ENCODE measurements at regions not wholly inside any gene's neighbourhood (a gene's known extent, or its start where the extent isn't known, plus 50 kb on each side); places are given as distances from the start of the nearest gene placed in this dataset.

DNA sequence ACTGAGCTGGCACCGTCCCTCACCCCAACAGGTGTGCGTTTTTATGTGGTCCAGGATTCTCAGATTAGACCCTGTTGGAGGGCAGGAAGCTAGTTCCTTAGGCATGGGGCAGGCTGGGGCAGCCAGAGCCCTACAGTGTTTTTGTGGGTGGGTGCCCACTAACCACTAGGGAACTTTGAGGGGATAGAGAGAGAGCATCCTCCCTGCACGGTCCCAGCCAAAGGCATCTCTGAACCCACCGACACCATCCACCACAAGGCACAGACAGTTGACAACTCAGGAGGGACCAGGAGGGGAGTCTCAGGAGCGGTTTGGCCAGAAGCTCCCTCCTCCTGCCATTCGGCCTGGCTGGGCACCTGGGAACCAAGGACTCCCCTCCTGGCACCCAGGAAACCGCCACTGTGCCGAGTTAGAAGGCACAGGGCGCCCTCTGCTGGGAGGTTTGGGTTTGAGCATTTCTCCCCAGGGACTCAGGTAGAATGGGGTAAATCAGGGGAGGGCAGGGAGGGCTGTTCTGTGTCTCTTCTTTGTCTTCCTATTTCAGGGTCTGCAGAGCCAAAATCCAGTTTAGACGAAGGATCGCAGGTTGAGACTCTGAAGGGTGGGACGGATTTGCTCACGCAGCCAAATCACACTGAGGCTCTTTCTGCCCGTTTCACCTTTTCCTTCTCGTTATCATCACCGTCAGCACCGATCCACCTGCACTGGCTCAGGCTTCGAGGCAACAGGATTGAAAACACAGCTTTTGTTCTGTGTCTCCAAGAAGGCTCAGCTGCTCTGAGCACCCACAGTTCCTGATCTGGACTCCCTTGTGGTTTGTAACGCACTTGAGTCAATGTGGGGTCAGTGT, 84.8 kb upstream of the COL13A1 start:
- FAIRE-seq, result no peak

DNA sequence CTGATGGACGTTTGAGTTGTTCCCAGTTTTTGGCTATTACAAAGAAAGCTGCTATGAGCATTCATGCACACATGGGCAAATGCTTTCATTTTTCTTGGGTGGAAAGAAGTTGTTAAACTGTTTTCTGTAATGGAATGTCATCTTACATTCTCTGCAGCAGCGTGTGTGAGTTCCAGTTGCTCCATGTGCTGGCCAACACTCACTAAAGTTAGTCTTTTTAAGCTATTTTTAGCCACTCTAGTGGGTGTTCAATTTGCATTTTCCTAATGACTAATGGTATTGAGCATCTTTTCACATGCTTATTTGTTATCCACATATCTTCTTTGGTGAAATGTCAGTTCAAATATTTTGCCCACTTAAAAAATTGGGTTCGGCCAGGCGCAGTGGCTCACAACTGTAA, 82.8 kb upstream of the COL13A1 start:
- no peak for FAIRE-seq

- FAIRE-seq, result no peak
Observed at GRCh38 chr10:69721690-69722310, 79.9 kb upstream of the COL13A1 start.

- FAIRE-seq, result no peak
Observed at GRCh38 chr10:69723653-69724052, 78.1 kb upstream of the COL13A1 start.

- no peak for FAIRE-seq
Observed at GRCh38 chr10:69726850-69727249, 74.9 kb upstream of the COL13A1 start.

- FAIRE-seq, result no peak
Observed at GRCh38 chr10:69728335-69728870, 73.3 kb upstream of the COL13A1 start.

DNA sequence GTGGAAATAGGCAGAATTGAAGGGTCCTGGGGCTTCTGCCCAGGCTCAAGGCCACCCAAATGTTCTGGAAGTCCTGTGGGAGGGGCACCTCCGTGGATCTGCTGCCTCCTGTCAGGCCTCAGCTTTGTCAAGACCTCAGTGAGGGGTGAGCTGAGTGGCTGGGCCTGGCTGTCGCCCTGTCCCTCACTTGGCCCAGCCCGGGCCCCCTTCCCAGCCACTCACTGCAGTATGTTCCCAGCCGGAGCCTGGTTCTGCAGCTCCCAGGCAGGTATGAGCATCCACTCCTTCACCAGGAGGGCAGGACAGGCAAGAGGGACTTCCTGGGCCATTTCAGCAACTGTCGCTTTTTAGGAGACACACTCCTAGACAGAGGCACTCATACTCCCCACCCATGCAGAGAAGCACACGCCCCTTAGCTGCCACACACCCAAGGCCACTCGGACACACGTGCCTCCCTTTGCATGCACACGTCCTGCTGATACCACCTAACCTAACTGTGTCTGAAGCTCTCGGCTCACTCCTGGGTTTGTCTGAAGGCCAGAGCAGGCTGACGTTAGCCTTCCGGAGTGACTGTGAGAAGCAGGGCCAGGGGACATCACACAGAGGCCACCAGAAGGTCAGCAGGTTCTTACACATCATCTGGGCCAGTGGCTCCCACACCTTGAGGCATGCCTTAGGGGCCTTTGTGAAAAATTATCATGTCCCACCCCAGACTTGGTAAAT, 72.2 kb upstream of the COL13A1 start:
- no peak for FAIRE-seq

DNA sequence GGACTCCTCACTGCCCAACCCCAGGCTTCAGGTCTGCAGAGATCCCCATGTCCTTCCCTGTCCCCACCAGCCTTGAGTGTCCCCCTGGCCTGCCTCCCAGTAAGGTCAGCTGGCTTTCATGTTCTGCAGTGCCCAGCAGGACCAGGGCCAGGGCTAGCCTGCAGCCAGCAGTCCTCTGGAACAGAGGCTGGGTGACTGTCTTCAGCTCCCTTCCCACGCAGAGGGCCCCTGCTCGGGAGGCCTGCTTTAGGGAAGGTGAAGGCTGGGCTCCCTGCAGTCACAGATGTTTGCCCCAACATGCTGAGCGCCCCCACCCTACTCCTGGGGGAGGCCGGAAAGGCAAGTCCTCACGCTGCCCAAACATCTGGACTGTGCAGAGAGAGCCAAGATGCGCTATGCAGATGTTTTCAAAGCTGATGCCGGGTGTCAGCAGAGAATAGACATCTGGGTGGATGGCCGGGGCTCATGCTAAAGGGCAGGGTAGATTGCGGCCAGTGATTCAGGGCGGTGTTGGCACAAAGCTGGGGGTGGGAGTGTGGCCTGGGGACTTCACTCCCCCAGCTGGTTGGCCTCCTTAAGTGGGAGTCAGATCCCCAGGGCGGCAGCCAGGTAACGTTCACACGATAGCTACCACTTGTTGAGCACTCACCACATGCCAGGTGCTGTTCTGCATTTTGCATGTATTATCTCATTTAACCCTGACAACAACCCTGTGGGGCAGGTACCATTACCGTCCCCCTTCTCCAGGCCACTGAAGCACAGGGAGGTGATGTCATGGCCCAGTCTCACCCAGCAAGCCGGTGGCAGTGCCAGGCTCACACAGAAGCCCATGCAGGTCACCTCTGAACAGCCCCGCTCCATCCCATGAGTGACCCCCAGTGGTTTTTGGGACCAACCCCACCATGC, 71.2 kb upstream of the COL13A1 start:
- FAIRE-seq, result no peak

GRCh38 chr10:69731184-69731583, 70.5 kb upstream of the COL13A1 start:
- no peak for FAIRE-seq

GRCh38 chr10:69731698-69732097, 70.0 kb upstream of the COL13A1 start:
- FAIRE-seq, result no peak

DNA sequence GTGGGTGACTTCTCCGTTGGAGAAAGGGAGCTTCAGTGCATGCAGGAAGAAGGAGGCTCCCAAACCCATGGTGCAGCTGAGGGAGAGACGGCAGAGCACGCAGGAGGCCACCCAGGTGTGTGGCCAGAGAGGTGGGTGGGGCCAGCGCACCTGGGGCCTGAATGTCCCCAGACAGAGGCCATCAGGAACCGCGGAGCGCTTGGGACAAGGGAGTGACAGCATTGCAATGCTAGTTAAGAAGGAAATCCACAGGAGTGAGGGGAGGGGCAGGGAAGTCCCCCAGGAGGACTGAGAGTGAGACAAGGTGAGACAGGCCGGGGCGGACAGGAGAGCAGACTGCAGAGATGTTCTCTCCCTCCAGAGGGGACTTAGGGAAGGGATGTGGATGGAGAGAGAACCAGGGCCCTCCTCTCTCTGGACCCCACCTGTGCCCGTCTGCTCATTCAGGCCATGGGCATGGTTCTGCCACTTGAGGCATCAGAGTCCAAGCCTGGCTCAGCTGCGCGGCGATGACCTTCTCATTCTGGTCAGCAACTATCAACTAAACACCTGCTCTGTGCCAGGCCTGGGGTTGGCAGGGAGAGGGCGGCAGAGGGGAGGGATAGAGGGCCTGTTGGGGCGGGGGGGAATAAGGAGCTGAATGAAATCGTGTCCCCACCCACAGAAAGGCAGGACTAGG, 69.4 kb upstream of the COL13A1 start:
- FAIRE-seq, result no peak

GRCh38 chr10:69732826-69733150, 68.9 kb upstream of the COL13A1 start:
- FAIRE-seq, result no peak

DNA sequence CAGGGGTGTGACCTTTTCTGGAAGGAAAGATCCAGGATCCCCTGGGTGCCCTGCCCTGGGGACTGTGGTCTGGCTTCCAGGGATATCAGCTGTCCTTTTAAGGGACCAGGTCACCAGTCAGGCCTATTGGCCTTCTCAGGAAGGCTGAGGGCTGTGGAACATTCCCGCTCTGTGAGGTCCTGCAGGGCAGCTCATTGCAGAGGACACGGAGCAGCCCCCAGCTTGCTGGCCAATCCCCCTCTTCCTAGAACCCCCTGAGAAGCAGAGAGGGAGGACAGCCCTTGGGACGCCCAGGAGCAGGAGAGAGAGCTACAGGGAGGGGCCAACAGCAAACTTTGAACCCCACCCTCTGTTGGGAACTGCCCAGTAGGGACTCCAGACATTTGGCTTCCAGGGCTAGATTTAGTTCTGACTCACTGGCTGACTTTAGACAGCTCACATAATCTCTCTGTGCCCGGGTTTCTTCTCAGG, 67.9 kb upstream of the COL13A1 start:
- FAIRE-seq, result no peak

GRCh38 chr10:69734416-69734796, 67.3 kb upstream of the COL13A1 start:
- no peak for FAIRE-seq

- FAIRE-seq, result no peak
Observed at GRCh38 chr10:69734797-69735468, 66.8 kb upstream of the COL13A1 start.

DNA sequence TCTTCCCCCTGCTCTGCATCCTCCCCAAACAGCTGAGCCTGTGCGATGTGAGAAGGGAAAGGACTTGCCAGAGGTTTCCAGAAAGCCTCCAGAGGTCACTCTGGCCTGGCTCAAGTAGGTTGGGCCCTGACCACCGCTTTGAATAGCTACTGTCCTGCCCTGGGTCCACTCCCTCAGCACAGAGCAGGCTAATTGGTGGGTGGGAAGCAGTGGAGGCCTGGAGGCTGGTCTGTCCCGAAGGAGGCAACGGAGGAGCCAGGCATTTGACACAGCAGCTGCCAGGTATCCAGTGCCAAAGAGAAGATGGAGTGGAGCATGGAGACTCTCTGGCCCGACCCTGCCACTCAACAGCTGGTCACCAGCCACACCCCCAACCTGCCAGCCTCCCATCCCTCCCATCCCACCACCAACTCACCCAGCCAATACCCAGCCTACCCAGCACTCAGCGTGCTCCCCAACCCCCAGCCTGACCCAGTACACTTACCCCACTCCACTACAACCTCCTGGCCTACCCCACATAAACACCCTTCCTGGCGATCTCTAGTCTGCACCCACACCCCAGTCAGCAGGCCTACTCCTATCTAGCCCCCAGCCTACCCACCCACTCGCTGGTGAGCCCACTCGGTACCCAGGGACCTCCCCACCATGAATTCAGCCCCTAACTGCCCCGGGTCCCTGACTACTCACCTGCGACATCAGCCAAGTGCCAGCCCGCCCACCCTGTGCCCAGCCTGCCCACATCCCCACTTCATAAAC, 64.6 kb upstream of the COL13A1 start:
- FAIRE-seq, result no peak

DNA sequence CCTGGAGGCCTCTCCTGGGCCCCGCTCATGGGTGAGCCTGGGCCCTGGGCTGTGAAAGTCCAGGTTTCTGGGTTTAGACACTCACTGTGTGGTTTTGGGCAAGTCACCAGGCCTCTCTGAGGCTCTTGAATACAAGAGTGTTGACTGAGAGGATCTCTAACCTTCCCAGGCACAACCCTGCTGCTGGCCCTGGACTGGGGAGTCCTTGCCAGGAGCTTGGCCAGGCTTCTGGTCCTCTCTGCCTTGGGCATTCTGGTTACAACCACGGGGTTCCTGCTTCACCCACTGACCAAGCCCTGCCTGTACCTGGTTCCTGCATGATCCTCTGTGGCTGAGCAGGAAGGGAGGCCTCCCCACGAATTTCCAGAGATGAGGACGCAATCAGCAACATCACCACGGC, 63.6 kb upstream of the COL13A1 start:
- no peak for FAIRE-seq

DNA sequence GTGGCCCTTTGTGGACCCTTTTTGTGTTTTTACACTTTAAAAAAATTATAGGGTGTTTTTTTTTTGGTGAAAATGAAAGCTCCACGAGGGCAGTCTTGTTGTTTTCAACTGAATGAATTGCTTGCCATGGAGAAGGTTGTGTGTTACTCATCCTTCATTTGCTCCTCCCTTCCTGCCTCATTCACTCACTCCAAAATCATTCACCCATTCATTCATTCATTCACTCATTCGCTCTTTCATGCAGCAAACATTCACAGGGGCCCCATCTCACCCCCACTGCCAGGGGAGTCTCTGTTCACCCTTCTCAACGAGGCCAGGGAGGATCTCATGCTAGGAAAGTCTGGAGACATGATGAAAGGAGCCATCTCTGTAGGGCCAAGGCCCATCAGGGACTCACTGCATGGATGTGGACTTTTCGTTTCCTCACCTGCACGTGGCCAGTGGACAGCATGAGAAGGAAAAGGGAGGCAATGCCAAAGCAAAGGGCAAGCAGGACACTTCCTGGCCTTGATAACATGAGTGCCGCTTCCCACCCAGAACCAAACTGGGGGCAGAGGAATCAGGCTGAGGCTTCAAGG, 62.8 kb upstream of the COL13A1 start:
- no peak for FAIRE-seq

DNA sequence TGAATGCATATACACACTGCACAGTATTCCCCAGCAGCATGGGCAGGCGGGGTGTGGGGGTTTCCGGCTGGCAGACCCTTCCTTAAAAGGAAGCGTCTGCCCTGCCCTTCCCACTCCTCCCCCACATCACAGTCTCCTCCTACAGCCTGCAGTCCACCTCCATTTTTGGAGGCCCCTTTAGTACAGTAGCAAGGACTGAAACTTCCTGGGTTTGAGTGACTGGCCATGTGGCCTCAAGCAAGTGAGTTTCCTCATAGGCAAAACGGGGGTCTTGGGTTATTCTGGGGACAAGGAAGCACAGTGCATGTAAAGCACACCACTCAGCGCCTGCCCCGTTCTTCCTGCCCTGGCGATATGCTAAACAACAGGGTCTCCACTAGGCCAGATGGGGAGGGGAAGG, 62.1 kb upstream of the COL13A1 start:
- FAIRE-seq, result no peak

- no peak for FAIRE-seq
Observed at GRCh38 chr10:69740126-69740525, 61.6 kb upstream of the COL13A1 start.
